ENCODE measurements at regions not wholly inside any gene's neighbourhood (a gene's known extent, or its start where the extent isn't known, plus 50 kb on each side); places are given as distances from the start of the nearest gene placed in this dataset.

- DNase-seq: no peak
These were observed 488.8 kb downstream of the KCTD12 start for GRCh38 chr13:76397413-76397812.

- DNase-seq: no peak
These were observed 496.9 kb downstream of the KCTD12 start for GRCh38 chr13:76389321-76389720.

GRCh38 chr13:76387566-76387965 lies 498.6 kb downstream of the KCTD12 start:
- no peak for DNase-seq

- DNase-seq: no peak
These were observed 499.9 kb downstream of the KCTD12 start for GRCh38 chr13:76386321-76386720.

- DNase-seq: no peak
These were observed 500.6 kb downstream of the KCTD12 start for GRCh38 chr13:76385586-76385985.

- DNase-seq: peak; percentile 6
These were observed 502.3 kb downstream of the KCTD12 start for GRCh38 chr13:76383676-76384461.

- no peak for DNase-seq
These were observed 505.6 kb downstream of the KCTD12 start for GRCh38 chr13:76380446-76381065.

- DNase-seq: no peak
These were observed 506.7 kb downstream of the KCTD12 start for GRCh38 chr13:76379341-76380105.

GRCh38 chr13:76378767-76379166 lies 507.4 kb downstream of the KCTD12 start:
- DNase-seq: no peak

- DNase-seq: no peak
These were observed 522.4 kb downstream of the KCTD12 start for GRCh38 chr13:76363682-76364289.

GRCh38 chr13:76361868-76362267 lies 524.3 kb downstream of the KCTD12 start:
- no peak for DNase-seq

GRCh38 chr13:76351541-76352229 lies 534.5 kb downstream of the KCTD12 start:
- no peak for DNase-seq

GRCh38 chr13:76350399-76350798 lies 535.8 kb downstream of the KCTD12 start:
- no peak for DNase-seq

GRCh38 chr13:76349700-76350099 lies 536.5 kb downstream of the KCTD12 start:
- no peak for DNase-seq

GRCh38 chr13:76339649-76340048 lies 546.6 kb downstream of the KCTD12 start:
- no peak for DNase-seq

- DNase-seq: no peak
These were observed 548.2 kb downstream of the KCTD12 start for GRCh38 chr13:76338003-76338402.

- no peak for DNase-seq
These were observed 549.0 kb downstream of the KCTD12 start for GRCh38 chr13:76336889-76337844.

GRCh38 chr13:76335463-76335862 lies 550.7 kb downstream of the KCTD12 start:
- no peak for DNase-seq

- DNase-seq: peak; percentile 2
These were observed 554.1 kb downstream of the KCTD12 start for GRCh38 chr13:76331943-76332712.

GRCh38 chr13:76330761-76331160 lies 555.4 kb downstream of the KCTD12 start:
- DNase-seq: no peak
